ENCODE measurements at regions not wholly inside any gene's neighbourhood (a gene's known extent, or its start where the extent isn't known, plus 50 kb on each side); places are given as distances from the start of the nearest gene placed in this dataset.

GRCh38 chr5:109987355-109987754, 297.6 kb downstream of the MAN2A1 start:
- TF ChIP-seq CTCF (IDR thresholded peaks at IDR 0.05) (no peak), POLR2A (IDR thresholded peaks at IDR 0.05) (no peak)
